GM12801 (cell line): ENCODE measurements at regions not wholly inside any gene's neighbourhood (a gene's known extent, or its start where the extent isn't known, plus 50 kb on each side); places are given as distances from the start of the nearest gene placed in this dataset.

Experiments used
- TF ChIP-seq, protein P1 (sequence below): IDR thresholded peaks from one replicate; pipeline ENCODE4 v1.5.1; 2011; ENCODE audit warnings: control low read depth; ENCODE audit not compliant: insufficient read length; ENCODE audit errors: extremely low read depth

DNA sequence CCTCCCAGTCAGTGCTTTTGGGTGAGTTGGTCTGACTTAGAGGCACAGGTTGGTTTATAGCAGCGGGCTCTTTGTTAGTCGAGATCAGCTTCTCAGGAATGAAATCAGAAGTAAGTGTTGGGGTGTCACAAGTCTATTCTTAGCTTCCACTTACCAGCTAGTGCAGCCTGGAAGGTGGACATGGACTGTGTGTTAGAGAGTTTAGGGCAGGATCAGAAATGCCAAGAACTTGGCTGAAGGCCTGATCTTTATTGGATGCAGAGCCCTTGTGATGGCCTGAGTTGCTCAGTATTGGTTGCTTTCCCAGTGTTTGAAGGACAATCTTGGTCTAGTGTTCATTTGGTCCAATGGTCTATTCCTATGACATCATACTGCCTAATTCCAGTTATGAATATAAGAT lies 377.0 kb upstream of the USP24 start:
- TF ChIP-seq, protein P1, sequence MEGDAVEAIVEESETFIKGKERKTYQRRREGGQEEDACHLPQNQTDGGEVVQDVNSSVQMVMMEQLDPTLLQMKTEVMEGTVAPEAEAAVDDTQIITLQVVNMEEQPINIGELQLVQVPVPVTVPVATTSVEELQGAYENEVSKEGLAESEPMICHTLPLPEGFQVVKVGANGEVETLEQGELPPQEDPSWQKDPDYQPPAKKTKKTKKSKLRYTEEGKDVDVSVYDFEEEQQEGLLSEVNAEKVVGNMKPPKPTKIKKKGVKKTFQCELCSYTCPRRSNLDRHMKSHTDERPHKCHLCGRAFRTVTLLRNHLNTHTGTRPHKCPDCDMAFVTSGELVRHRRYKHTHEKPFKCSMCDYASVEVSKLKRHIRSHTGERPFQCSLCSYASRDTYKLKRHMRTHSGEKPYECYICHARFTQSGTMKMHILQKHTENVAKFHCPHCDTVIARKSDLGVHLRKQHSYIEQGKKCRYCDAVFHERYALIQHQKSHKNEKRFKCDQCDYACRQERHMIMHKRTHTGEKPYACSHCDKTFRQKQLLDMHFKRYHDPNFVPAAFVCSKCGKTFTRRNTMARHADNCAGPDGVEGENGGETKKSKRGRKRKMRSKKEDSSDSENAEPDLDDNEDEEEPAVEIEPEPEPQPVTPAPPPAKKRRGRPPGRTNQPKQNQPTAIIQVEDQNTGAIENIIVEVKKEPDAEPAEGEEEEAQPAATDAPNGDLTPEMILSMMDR = no peak

DNA sequence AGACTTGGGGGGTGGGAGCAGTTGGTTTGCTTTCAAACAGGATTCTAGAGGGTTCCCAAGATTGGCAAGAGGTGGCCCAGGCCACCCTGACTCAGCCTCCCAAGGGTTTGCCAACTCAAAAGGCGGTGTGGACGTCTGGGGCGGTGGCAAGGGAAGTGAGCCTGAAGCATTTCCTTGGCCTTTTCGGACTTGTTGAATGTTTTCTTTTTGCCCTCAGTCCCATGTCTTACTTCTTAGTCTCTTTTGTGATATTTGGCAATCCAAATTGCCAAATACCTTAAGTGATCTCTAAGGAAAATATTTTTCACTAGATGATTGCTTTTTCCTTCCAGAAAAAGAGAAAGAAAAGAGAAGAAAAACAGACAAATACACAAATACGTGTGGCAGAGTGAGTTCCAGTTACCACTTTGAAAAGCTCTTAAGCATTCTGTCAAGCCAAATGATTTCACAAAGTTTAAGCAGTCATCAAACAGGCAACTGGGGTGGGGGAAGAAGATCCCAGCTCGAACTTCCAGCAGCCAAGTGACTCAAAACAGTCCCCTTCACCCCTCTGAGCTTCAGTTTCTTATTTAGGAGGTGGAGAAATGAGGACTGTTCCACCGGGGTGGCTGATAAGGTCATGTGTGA lies 374.6 kb upstream of the USP24 start:
- TF ChIP-seq, protein P1 = no peak

DNA sequence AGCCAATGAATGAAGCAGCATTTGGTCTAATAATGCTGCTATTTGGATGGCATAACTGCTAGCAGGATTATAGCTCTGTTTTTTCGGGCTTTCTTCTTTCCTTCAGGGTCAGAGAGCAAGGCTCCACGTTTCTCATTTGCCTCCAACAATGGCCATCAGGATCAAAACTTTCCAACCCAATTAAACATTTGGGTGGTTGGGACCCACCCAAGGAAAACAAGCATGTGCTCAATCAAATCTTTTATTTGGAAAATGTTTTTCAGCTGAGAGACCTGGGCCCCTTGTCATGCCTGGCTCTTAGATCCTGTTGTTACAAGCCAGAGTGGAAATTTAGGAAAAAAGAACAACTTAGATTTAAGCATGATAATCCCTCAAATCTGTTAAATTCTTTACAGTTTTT lies 373.1 kb upstream of the USP24 start:
- TF ChIP-seq, protein P1 = no peak

DNA sequence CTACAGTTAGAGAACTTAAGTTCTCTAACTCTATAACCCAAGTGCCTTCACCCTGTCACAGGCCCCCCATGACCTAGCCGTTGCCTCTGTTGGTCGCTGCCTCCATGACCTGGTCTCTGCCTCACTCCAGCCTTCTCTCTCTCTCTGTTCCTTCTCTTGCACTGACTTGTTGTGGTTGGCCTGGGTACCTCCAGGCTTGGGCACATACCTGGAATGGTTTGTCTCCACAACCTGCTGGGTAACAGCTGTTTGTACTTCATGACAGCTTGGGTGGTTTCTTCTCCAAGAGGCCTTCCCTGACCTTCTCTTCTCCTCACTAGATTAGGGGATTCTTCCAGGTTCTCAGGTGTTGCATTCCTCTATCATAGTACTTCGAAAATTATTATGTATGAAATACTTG lies 371.6 kb upstream of the USP24 start:
- TF ChIP-seq, protein P1 = no peak

DNA sequence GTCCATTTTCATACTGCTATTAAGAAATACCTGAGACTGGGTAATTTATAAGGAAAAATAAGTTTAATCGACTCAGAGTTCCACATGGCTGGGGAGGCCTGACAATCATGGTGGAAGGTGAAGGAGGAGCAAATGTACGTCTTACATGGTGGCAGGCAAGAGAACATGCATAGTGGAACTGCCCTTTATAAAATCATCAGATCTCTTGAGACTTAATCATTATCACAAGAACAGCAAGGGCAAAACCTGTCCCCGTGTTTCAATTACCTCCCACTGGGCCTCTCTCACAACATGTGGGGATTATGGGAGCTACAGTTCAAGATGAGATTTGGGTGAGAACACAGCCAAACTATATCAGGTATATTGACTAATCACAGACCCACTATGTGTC lies 370.2 kb upstream of the USP24 start:
- TF ChIP-seq, protein P1 = no peak

DNA sequence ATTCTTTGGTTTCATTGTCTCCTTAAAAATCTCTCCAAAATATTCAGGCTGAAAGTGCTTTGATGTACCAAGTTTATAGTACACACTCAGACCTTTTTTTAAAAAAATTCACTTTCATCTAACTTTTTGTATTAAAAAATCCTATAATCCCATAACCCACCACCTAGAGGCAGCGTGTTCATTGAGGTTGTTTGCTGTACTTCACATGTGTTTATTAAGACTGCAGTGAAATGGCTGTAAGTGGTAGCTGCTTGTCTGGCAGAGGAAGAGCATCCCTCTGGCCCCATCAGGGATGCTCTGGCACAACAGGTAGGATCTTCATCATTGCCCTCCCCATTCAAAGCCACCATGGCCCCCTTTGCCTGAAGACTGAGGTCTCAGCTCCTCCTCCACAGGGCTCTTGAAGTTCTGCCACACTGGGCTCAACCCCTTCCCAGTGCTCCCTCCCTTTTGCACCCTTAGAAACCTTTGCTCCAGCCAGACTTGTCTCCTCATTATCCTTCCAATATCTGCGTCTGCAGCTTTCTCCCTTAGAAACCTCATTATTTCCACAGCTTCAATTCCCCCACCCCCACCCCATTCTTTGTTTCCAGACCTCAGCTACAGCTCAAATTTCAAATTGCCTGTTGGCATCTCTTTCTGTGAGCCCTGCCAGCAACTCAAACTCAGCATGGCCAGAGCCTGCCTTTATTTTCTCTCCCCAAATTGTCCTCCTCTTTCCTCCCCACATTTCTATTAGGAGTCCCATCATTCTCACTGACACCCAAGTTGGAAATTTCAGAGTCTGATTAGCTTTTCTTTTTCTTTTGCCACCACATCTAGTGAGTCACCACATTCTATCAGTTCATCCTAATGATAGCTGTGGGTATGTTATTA lies 369.6 kb upstream of the USP24 start:
- TF ChIP-seq, protein P1 = no peak

DNA sequence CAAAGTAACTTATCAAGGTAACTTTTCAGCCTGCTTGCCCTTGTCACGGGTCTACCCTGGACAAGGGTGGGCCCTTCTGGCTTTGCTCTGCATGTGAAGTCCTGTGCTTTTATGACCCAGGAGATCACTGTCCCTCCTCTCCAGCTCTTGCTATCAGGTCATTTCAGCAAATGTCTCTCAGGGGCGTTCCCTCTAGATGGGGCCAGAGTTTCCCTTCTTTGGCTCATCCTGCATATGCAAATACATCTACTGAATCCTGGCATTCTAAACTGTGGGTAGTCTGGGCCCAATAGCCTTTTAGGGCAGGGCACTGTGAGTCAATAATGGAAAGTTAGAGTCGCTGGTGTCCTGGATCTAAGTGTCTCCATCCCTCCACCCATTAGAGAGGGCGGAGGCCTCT lies 366.9 kb upstream of the USP24 start:
- TF ChIP-seq, protein P1 = no peak
